ENCODE measurements at regions not wholly inside any gene's neighbourhood (a gene's known extent, or its start where the extent isn't known, plus 50 kb on each side); places are given as distances from the start of the nearest gene placed in this dataset.

DNA sequence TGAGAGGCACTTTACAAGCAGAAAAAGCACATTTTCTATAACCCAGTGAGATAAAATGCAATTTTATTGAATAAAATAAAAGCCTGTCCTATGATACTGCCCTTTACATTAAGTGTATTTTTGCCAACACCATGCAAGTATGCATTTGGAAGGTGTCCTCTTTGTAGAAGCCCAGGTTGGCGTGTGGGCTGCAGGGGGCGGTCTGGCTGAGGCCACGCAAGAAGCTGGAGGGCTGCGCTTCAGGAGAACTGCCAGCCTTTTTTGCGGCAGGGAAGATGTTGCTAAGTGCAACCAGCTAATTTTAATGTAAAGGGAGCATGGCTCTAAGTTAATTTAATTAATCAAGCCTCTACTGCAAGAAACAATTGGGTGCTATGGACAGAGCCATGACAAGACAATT lies 562.8 kb upstream of the SALL3 start:
- intact Hi-C loops (cut with DNase I) = no loop called here
- Histone ChIP-seq H3K36me3 (no peaks in the 10 kb centered on the region), H3K4me1 (no peaks in the 10 kb centered on the region), H3K9me3 (no peaks in the 10 kb centered on the region), H3K27me3 (no peaks in the 10 kb centered on the region), H3K4me3 (no peak overlapping the region), H3K27ac (no peak overlapping the region)
- TF ChIP-seq, protein P1, sequence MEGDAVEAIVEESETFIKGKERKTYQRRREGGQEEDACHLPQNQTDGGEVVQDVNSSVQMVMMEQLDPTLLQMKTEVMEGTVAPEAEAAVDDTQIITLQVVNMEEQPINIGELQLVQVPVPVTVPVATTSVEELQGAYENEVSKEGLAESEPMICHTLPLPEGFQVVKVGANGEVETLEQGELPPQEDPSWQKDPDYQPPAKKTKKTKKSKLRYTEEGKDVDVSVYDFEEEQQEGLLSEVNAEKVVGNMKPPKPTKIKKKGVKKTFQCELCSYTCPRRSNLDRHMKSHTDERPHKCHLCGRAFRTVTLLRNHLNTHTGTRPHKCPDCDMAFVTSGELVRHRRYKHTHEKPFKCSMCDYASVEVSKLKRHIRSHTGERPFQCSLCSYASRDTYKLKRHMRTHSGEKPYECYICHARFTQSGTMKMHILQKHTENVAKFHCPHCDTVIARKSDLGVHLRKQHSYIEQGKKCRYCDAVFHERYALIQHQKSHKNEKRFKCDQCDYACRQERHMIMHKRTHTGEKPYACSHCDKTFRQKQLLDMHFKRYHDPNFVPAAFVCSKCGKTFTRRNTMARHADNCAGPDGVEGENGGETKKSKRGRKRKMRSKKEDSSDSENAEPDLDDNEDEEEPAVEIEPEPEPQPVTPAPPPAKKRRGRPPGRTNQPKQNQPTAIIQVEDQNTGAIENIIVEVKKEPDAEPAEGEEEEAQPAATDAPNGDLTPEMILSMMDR (IDR thresholded peaks at IDR 0.05) = no peak
- TF ChIP-seq POLR2AphosphoS5 (IDR thresholded peaks at IDR 0.05; ENCODE audit: insufficient read depth in 1 of 2, low read depth in 1 of 2) (no peak), POLR2A (IDR thresholded peaks at IDR 0.05) (no peak)
- DNase-seq (ENCODE audit: extremely low spot score in 2 of 2) = no peak

DNA sequence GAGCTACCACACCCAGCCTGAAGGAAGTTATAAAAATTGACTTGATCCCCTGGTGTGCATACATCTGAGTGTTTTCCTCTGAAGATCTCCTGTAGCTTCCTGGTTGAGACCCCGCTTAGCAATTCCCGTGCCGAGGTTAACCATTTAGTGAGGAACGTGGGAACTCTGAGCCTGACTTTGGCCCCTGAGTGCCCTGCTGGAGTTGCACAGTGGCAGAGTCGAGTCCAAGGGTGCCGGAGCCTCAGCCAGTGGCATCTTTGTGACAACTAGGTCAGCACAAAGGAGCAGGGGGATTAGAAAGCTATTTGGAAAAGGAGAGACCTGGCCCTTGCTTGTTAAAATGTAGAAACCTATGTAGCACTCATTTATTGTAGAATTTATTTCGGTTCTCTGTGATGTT lies 561.2 kb upstream of the SALL3 start:
- H3K27me3 ChIP-seq = no peaks in the 10 kb centered on the region
- H3K36me3 ChIP-seq = no peaks in the 10 kb centered on the region
- no peaks in the 10 kb centered on the region for H3K9me3 ChIP-seq
- no peak overlapping the region for H3K27ac ChIP-seq
- intact Hi-C loops (cut with DNase I) = no loop called here
- no peak for DNase-seq (ENCODE audit: extremely low spot score in 2 of 2)
- H3K4me3 ChIP-seq = no peak overlapping the region
- H3K4me1 ChIP-seq = no peaks in the 10 kb centered on the region
- TF ChIP-seq POLR2AphosphoS5 (IDR thresholded peaks at IDR 0.05; ENCODE audit: insufficient read depth in 1 of 2, low read depth in 1 of 2) (no peak), POLR2A (IDR thresholded peaks at IDR 0.05) (no peak)
- TF ChIP-seq, protein P1 (IDR thresholded peaks at IDR 0.05) = no peak

DNA sequence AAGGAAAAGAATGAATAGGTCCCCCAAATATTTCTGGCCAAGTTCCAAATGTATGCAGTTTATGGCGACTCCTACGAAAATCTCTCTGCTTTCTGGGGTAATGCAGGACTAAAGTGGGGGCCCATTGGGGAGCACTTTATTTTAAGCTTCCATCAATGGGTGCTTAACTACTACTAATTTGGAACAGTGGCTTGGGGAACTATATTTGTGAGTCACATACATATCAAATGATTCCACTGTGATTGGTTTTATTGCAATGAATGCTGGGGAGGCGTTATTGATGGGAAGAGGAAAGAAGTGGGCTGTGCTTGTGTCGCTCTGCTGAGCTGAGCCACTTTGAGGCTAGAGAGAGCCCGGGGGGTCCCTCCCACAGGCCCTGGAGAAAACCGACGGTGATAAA lies 560.4 kb upstream of the SALL3 start:
- intact Hi-C loops (cut with DNase I) = no loop called here
- Histone ChIP-seq H3K36me3 (no peaks in the 10 kb centered on the region), H3K27ac (no peak overlapping the region), H3K9me3 (no peaks in the 10 kb centered on the region), H3K4me3 (no peak overlapping the region), H3K27me3 (no peaks in the 10 kb centered on the region), H3K4me1 (no peaks in the 10 kb centered on the region)
- TF ChIP-seq, protein P1 (IDR thresholded peaks at IDR 0.05) = no peak
- no peak for TF ChIP-seq POLR2AphosphoS5 (IDR thresholded peaks at IDR 0.05; ENCODE audit: insufficient read depth in 1 of 2, low read depth in 1 of 2)
- TF ChIP-seq POLR2A (IDR thresholded peaks at IDR 0.05) = no peak
- no peak for DNase-seq (ENCODE audit: extremely low spot score in 2 of 2)

DNA sequence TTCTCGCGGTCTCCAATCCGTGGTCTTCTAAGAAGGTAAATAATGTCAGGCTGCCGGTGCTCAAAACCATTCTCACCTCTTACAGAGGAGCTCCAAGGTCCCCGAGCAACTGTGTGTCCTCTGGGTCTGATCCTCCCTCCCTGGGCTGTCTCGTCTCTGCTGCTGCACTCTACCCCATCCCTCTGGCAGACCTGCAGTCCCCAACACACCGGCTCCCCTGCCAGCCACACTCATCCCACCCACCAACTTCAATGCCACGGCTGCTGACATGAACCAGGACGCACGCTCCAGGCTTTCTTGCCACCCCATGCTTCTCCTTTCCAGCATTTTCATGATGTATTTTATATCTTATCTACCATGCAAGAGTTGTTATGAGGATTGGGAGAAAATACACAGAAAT lies 559.5 kb upstream of the SALL3 start:
- intact Hi-C loops (cut with DNase I) = no loop called here
- no peak for DNase-seq (ENCODE audit: extremely low spot score in 2 of 2)
- H3K36me3 ChIP-seq = no peaks in the 10 kb centered on the region
- no peak overlapping the region for H3K27ac ChIP-seq
- no peaks in the 10 kb centered on the region for H3K4me1 ChIP-seq
- no peaks in the 10 kb centered on the region for H3K27me3 ChIP-seq
- no peaks in the 10 kb centered on the region for H3K9me3 ChIP-seq
- no peak overlapping the region for H3K4me3 ChIP-seq
- TF ChIP-seq POLR2AphosphoS5 (IDR thresholded peaks at IDR 0.05; ENCODE audit: insufficient read depth in 1 of 2, low read depth in 1 of 2) = no peak

DNA sequence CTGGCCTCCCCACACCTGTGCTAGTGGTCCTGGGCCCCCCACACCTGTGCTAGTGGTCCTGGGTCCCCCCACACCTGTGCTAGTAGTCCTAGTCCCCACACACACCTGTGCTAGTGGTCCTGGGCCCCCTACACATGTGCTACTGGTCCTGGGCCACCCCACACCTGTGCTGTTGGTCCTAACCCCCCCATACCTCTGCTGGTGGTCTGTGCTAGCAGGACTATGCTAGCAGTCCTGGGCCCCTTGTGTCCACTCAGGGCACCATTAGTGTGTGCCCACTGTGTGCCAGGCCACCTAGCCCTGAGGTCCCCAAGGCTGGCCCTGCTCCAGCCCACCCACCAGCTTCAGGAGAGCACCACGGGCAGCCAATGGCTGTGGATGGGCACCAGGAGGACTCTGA lies 558.2 kb upstream of the SALL3 start:
- Histone ChIP-seq H3K36me3 (no peaks in the 10 kb centered on the region), H3K27me3 (no peaks in the 10 kb centered on the region), H3K4me3 (no peak overlapping the region), H3K9me3 (no peaks in the 10 kb centered on the region), H3K27ac (no peak overlapping the region), H3K4me1 (no peaks in the 10 kb centered on the region)
- TF ChIP-seq POLR2A (IDR thresholded peaks at IDR 0.05) (no peak), POLR2AphosphoS5 (IDR thresholded peaks at IDR 0.05; ENCODE audit: insufficient read depth in 1 of 2, low read depth in 1 of 2) (no peak)
- TF ChIP-seq, protein P1 (IDR thresholded peaks at IDR 0.05) = no peak
- no peak for DNase-seq (ENCODE audit: extremely low spot score in 2 of 2)
- intact Hi-C loops (cut with DNase I) = no loop called here

DNA sequence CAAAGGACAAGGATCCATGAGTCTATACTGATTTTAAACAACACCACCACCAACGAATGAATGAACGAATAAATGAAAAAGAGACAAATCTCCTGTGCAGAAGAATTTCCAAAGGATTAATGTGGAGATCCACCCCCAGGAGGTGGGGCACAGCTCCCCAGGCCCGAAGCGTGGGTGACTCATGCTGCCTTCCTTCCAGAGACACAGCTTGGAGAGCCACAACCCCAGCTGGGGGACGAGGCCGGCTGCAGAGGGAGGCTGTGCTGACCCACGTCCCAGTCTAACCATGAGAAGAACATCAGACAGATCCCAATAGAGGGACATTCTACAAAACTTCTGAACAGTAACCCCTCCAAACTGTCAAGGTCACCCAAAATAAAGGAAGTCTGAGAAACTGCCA lies 557.3 kb upstream of the SALL3 start:
- intact Hi-C loops (cut with DNase I) = no loop called here
- H3K4me3 ChIP-seq = no peak overlapping the region
- no peaks in the 10 kb centered on the region for H3K9me3 ChIP-seq
- no peaks in the 10 kb centered on the region for H3K36me3 ChIP-seq
- no peaks in the 10 kb centered on the region for H3K4me1 ChIP-seq
- no peak for DNase-seq (ENCODE audit: extremely low spot score in 2 of 2)
- no peak for TF ChIP-seq POLR2AphosphoS5 (IDR thresholded peaks at IDR 0.05; ENCODE audit: insufficient read depth in 1 of 2, low read depth in 1 of 2)
- no peak for TF ChIP-seq POLR2A (IDR thresholded peaks at IDR 0.05)
- TF ChIP-seq, protein P1 (IDR thresholded peaks at IDR 0.05) = no peak
- no peaks in the 10 kb centered on the region for H3K27me3 ChIP-seq
- H3K27ac ChIP-seq = no peak overlapping the region

Data from vagina (tissue), 2 donors.